ENCODE measurements at regions not wholly inside any gene's neighbourhood (a gene's known extent, or its start where the extent isn't known, plus 50 kb on each side); places are given as distances from the start of the nearest gene placed in this dataset.

DNA sequence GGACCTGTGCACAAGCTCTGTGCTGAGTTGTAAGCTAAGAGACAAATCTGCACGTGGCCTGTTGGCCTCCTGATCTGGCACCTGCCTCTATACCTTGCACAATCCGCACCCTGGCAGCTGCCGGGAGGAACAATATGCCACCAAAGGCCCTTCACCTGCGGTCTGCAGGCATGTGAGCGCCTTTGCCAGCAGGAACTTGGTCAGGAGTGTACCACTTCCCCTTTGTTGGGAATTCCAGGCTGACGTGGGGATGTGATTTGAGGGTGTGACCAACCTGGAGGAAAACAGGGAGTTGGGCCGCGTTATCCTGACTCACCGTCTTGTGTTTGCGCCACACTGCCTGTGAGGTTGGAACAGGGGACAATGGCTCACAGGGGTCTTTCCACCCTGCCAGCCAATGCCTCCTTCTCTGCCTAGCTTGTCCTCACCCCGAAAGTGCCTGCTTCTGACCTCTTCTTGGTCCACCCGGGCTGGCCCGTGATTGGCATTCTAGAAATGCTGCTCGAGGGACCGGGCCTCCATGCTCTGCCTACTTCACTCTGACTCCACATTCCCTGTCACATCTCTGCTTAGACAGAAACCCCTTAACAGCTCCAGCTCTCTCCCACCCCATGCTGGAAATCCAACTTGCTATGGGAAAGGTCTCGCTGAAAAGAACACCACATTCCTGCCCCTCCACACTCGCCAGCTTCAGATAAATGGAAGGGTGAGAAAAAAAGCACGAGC lies 67.1 kb upstream of the MAP4K4 start:
- TF ChIP-seq EZH2 (IDR thresholded peaks at IDR 0.05; ENCODE audit: insufficient read depth, low read length), result no peak
- TF ChIP-seq, protein P1, sequence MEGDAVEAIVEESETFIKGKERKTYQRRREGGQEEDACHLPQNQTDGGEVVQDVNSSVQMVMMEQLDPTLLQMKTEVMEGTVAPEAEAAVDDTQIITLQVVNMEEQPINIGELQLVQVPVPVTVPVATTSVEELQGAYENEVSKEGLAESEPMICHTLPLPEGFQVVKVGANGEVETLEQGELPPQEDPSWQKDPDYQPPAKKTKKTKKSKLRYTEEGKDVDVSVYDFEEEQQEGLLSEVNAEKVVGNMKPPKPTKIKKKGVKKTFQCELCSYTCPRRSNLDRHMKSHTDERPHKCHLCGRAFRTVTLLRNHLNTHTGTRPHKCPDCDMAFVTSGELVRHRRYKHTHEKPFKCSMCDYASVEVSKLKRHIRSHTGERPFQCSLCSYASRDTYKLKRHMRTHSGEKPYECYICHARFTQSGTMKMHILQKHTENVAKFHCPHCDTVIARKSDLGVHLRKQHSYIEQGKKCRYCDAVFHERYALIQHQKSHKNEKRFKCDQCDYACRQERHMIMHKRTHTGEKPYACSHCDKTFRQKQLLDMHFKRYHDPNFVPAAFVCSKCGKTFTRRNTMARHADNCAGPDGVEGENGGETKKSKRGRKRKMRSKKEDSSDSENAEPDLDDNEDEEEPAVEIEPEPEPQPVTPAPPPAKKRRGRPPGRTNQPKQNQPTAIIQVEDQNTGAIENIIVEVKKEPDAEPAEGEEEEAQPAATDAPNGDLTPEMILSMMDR (IDR thresholded peaks at IDR 0.05; ENCODE audit: insufficient read depth, low read depth, low read length), result no peak

All from astrocyte (in vitro differentiated cells and primary cell).